ENCODE measurements at regions not wholly inside any gene's neighbourhood (a gene's known extent, or its start where the extent isn't known, plus 50 kb on each side); places are given as distances from the start of the nearest gene placed in this dataset.

DNA sequence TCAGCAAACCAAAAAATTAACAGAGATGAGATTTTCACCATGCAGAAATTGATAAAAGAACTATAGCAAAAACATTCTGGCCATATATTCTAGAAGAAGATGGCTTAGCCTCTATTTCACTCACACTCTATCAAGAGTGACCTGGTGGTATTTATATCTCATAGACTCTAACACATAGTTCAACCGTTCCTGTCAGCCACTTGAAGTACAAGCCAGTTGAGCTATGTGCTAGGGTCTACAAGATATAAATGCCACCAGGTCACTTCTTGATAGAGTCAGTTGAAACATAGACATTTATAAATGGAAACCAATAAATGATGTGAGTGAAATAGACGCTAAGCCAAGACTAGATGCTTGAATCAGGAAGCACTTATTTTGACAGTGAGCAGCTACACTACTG, 836.7 kb upstream of the EPHA5 start:
- TF ChIP-seq, protein P1, sequence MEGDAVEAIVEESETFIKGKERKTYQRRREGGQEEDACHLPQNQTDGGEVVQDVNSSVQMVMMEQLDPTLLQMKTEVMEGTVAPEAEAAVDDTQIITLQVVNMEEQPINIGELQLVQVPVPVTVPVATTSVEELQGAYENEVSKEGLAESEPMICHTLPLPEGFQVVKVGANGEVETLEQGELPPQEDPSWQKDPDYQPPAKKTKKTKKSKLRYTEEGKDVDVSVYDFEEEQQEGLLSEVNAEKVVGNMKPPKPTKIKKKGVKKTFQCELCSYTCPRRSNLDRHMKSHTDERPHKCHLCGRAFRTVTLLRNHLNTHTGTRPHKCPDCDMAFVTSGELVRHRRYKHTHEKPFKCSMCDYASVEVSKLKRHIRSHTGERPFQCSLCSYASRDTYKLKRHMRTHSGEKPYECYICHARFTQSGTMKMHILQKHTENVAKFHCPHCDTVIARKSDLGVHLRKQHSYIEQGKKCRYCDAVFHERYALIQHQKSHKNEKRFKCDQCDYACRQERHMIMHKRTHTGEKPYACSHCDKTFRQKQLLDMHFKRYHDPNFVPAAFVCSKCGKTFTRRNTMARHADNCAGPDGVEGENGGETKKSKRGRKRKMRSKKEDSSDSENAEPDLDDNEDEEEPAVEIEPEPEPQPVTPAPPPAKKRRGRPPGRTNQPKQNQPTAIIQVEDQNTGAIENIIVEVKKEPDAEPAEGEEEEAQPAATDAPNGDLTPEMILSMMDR (optimal IDR thresholded peaks at IDR 0.05 in 1 of 3, IDR thresholded peaks at IDR 0.05 in 1 of 3, conservative IDR thresholded peaks at IDR 0.05 in 1 of 3; ENCODE audit: extremely low read depth in 1 of 3, insufficient read depth in 2 of 3, low read length in 3 of 3) = no peak
- no peak for TF ChIP-seq EZH2 (IDR thresholded peaks at IDR 0.05; ENCODE audit: low read length)

Measured in keratinocyte (primary cell).